ENCODE measurements at regions not wholly inside any gene's neighbourhood (a gene's known extent, or its start where the extent isn't known, plus 50 kb on each side); places are given as distances from the start of the nearest gene placed in this dataset.

- no peak overlapping the region for H3K4me3 ChIP-seq (ENCODE audit: low read depth, low read length)
- no peak for DNase-seq (ENCODE audit: low read depth)
- TF ChIP-seq CTCF (conservative IDR thresholded peaks at IDR 0.05; ENCODE audit: low read depth, low read length): no peak
Observed at GRCh38 chr1:106072909-106073600, 983.4 kb upstream of the PRMT6 start.

GRCh38 chr1:106080608-106081325, 975.7 kb upstream of the PRMT6 start:
- H3K4me3 ChIP-seq (ENCODE audit: low read depth, low read length): no peak overlapping the region
- no peak for TF ChIP-seq CTCF (conservative IDR thresholded peaks at IDR 0.05; ENCODE audit: low read depth, low read length)
- DNase-seq (ENCODE audit: low read depth): no peak

GRCh38 chr1:106111044-106111443, 945.4 kb upstream of the PRMT6 start:
- DNase-seq (ENCODE audit: low read depth): no peak
- TF ChIP-seq CTCF (conservative IDR thresholded peaks at IDR 0.05; ENCODE audit: low read depth, low read length): no peak
- no peak overlapping the region for H3K4me3 ChIP-seq (ENCODE audit: low read depth, low read length)

DNA sequence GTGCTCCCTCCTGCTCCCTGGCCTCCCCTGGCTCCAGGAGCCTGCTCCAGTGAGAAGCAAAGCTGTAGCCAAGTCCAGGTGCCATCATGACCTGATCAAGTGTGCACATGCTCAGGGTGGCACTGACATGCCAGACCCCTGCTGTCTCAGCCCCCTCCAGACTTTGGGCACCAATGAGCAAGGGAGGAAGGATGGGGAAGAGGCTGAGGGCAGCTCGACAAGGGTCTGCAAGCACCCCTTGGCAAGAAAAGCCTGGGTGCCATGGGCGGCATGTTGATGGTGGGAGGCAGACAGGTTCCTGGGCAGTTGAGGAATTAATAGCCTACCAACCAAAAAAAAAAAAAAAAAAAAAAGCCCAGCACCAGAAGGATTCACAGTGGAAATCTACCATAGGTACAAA, 942.6 kb upstream of the PRMT6 start:
- H3K4me3 ChIP-seq (ENCODE audit: low read depth, low read length): no peak overlapping the region
- no peak for TF ChIP-seq CTCF (conservative IDR thresholded peaks at IDR 0.05; ENCODE audit: low read depth, low read length)
- DNase-seq (ENCODE audit: low read depth): no peak

GRCh38 chr1:106120789-106121188, 935.7 kb upstream of the PRMT6 start:
- DNase-seq (ENCODE audit: low read depth): no peak
- TF ChIP-seq CTCF (conservative IDR thresholded peaks at IDR 0.05; ENCODE audit: low read depth, low read length): no peak
- H3K4me3 ChIP-seq (ENCODE audit: low read depth, low read length): no peak overlapping the region

GRCh38 chr1:106121728-106122127, 934.7 kb upstream of the PRMT6 start:
- no peak for DNase-seq (ENCODE audit: low read depth)
- H3K4me3 ChIP-seq (ENCODE audit: low read depth, low read length): no peak overlapping the region
- TF ChIP-seq CTCF (conservative IDR thresholded peaks at IDR 0.05; ENCODE audit: low read depth, low read length): no peak

GRCh38 chr1:106134561-106134960, 921.9 kb upstream of the PRMT6 start:
- no peak for DNase-seq (ENCODE audit: low read depth)
- TF ChIP-seq CTCF (conservative IDR thresholded peaks at IDR 0.05; ENCODE audit: low read depth, low read length): no peak

More at GRCh38 chr1:106134561-106134960, 921.9 kb upstream of the PRMT6 start:
- H3K4me3 ChIP-seq (ENCODE audit: low read depth, low read length): no peak overlapping the region
